Activated CD8-positive, alpha-beta T cell treated with anti-CD3 and anti-CD28 coated beads for 36 hours (primary cell): ENCODE measurements at regions not wholly inside any gene's neighbourhood (a gene's known extent, or its start where the extent isn't known, plus 50 kb on each side); places are given as distances from the start of the nearest gene placed in this dataset.

Source experiments
- ATAC-seq: fragments of 200-7000 bp; cut with Tn5 transposase; one replicate; pipeline ENCODE4 v1.10.0; 2021; ENCODE audit warnings: mild to moderate bottlenecking, moderate library complexity
- CTCF ChIA-PET: fragments of 350-600 bp; sonication (Branson Sonifier 250); formaldehyde crosslinking; loops from one replicate; lab custom pipeline; 2021; ENCODE audit warnings: antibody characterized with exemption; lab: Charles Lee
- POLR2A ChIA-PET: fragments of 350-600 bp; sonication (Branson Sonifier 250); formaldehyde crosslinking; loops from one replicate; lab custom pipeline; 2021; ENCODE audit warnings: antibody characterized with exemption; lab: Charles Lee
- DNase-seq: peaks from one replicate; pipeline ENCODE4 v3.0.0-alpha.2; 2020
- H3K27ac Mint-ChIP-seq: one replicate; pipeline ENCODE4 v1.8.0; 2021; ENCODE audit warnings: mild to moderate bottlenecking, mixed read lengths
- H3K27me3 Mint-ChIP-seq: one replicate; pipeline ENCODE4 v1.8.0; 2021; ENCODE audit warnings: mixed read lengths
- H3K36me3 Mint-ChIP-seq: one replicate; pipeline ENCODE4 v1.8.0; 2021; ENCODE audit warnings: low read depth, mixed read lengths
- H3K4me1 Mint-ChIP-seq: one replicate; pipeline ENCODE4 v1.8.0; 2021; ENCODE audit warnings: low read depth, mixed read lengths
- H3K4me3 Mint-ChIP-seq: one replicate; pipeline ENCODE4 v1.8.0; 2021; ENCODE audit warnings: mild to moderate bottlenecking, moderate library complexity, mixed read lengths
- H3K9me3 Mint-ChIP-seq: one replicate; pipeline ENCODE4 v1.8.0; 2021; ENCODE audit warnings: mixed read lengths
- intact Hi-C: fragments of 100-400 bp; cut with micrococcal nuclease; formaldehyde crosslinking; loops from one replicate; pipeline ENCODE4 v1.10.0; 2022
- TF ChIP-seq, protein P1 (sequence below): fragments of 200-600 bp; IDR thresholded peaks from one replicate; pipeline ENCODE4 v1.8.0; 2022; ENCODE audit warnings: antibody characterized with exemption, mild to moderate bottlenecking

DNA sequence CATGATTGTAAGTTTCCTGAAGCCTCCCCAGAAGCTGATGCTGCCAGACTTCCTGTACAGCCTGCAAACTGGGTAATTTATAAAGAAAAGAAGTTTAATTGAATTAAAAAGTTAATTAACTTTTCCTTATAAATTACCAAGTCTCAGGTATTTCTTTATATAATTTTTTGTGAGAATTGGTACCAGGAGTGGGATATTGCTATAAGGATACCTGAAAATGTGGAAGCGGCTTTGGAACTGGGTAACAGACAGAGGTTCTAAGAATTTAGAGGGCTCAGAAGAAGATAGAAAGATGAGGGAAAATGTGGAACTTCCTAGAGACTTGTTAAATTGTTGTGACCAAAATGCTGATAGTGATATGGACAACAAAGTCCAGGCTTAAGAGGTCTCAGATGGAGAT is 163.1 kb downstream of the PTPRU start:
- H3K4me1 Mint-ChIP-seq = no peaks in the 10 kb centered on the region
- TF ChIP-seq, protein P1, sequence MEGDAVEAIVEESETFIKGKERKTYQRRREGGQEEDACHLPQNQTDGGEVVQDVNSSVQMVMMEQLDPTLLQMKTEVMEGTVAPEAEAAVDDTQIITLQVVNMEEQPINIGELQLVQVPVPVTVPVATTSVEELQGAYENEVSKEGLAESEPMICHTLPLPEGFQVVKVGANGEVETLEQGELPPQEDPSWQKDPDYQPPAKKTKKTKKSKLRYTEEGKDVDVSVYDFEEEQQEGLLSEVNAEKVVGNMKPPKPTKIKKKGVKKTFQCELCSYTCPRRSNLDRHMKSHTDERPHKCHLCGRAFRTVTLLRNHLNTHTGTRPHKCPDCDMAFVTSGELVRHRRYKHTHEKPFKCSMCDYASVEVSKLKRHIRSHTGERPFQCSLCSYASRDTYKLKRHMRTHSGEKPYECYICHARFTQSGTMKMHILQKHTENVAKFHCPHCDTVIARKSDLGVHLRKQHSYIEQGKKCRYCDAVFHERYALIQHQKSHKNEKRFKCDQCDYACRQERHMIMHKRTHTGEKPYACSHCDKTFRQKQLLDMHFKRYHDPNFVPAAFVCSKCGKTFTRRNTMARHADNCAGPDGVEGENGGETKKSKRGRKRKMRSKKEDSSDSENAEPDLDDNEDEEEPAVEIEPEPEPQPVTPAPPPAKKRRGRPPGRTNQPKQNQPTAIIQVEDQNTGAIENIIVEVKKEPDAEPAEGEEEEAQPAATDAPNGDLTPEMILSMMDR = no peak
- ATAC-seq = no peak

DNA sequence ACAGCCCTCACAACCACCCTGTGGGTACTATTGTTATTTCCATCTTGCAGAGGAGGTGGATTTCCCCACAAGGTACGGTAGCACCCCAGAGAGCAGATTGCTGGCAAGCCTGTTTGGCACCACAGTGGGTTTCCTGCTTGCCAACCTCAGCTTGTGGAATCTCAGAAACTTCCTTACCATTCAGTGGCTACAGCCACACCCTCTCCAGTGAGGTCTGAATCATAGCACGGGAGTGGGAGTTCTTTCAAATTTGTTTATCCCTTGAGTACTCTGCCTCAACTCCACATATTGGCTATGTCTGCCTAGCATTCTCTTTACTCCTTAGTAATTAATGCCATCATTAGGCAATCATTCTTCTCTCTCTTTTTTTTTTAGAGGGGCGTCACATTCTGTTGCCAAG is 162.1 kb downstream of the PTPRU start:
- Mint-ChIP-seq H3K9me3 (peaks cover 7% of the 10 kb centered on the region), H3K27me3 (peaks cover 4% of the 10 kb centered on the region), H3K36me3 (no peaks in the 10 kb centered on the region), H3K4me3 (no peak overlapping the region), H3K4me1 (no peaks in the 10 kb centered on the region), H3K27ac (no peak overlapping the region)
- DNase-seq (no peak), ATAC-seq (no peak)
- ChIA-PET POLR2A (no interaction called here), CTCF (no interaction called here)
- TF ChIP-seq, protein P1 = no peak
- intact Hi-C loops = no loop called here

More for the DNA sequence above, 163.1 kb downstream of the PTPRU start:
- Mint-ChIP-seq H3K9me3 (peaks cover 7% of the 10 kb centered on the region), H3K27ac (no peak overlapping the region), H3K27me3 (peaks cover 3% of the 10 kb centered on the region), H3K4me3 (no peak overlapping the region), H3K36me3 (no peaks in the 10 kb centered on the region)
- POLR2A ChIA-PET = no interaction called here
- no peak for DNase-seq
- intact Hi-C loops = no loop called here
- CTCF ChIA-PET = no interaction called here

DNA sequence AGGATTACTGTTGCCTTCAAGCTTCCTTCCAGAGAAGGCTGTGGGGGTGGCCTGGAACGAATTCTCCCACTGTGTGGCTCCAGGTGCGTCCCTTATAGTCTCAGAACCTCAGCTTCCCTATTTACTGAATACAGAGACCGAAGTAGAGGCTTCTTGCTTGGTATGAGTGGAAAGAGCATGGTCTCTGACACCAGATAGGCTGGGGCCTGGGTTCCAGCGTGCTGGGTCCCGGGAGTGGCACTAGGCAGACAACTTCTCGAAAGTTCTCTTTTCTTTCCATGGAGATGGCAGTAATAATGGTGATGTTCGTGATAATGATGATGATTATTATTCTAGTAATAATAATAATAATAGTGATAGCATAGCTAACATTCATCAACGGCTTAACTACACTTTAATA is 161.7 kb downstream of the PTPRU start:
- Mint-ChIP-seq H3K4me3 (no peak overlapping the region), H3K9me3 (peaks cover 7% of the 10 kb centered on the region), H3K27me3 (peaks cover 8% of the 10 kb centered on the region), H3K4me1 (no peaks in the 10 kb centered on the region), H3K36me3 (no peaks in the 10 kb centered on the region), H3K27ac (no peak overlapping the region)
- intact Hi-C loops = no loop called here
- ChIA-PET CTCF (no interaction called here), POLR2A (interaction anchor here (1.3 kb wide), 1 partner anchor 17 kb away, joined by 3 read pairs; no protein-coding TSS in a partner anchor)
- no peak for DNase-seq
- TF ChIP-seq, protein P1 = no peak
- no peak for ATAC-seq

DNA sequence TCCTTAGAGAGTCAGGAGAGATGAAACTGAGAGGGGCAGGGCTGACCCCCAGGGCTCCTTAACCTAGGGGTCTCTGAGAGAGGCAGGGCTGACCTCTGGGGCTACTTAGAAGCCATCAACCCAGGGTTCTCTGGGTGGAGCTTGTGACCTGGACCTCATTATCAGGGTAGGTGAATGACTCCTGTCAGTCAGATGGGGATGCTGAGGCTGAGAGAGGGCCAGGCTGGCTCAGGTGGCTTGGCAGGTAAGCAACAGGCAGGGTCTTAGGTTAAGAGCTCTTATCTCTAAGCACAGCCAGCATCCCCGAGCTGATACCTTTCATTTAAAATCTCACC is 160.9 kb downstream of the PTPRU start:
- DNase-seq (no peak), ATAC-seq (no peak)
- Mint-ChIP-seq H3K27ac (no peak overlapping the region), H3K4me3 (no peak overlapping the region), H3K4me1 (no peaks in the 10 kb centered on the region), H3K27me3 (peaks cover 9% of the 10 kb centered on the region), H3K36me3 (no peaks in the 10 kb centered on the region), H3K9me3 (peaks cover 7% of the 10 kb centered on the region)
- intact Hi-C loops = no loop called here
- ChIA-PET POLR2A (interaction anchor here (1.3 kb wide), 1 partner anchor 16 kb away, joined by 3 read pairs; no protein-coding TSS in a partner anchor), CTCF (interaction anchor here (0.9 kb wide), 1 partner anchor 19 kb away, joined by 3 read pairs; no protein-coding TSS in a partner anchor)
- TF ChIP-seq, protein P1 = no peak

DNA sequence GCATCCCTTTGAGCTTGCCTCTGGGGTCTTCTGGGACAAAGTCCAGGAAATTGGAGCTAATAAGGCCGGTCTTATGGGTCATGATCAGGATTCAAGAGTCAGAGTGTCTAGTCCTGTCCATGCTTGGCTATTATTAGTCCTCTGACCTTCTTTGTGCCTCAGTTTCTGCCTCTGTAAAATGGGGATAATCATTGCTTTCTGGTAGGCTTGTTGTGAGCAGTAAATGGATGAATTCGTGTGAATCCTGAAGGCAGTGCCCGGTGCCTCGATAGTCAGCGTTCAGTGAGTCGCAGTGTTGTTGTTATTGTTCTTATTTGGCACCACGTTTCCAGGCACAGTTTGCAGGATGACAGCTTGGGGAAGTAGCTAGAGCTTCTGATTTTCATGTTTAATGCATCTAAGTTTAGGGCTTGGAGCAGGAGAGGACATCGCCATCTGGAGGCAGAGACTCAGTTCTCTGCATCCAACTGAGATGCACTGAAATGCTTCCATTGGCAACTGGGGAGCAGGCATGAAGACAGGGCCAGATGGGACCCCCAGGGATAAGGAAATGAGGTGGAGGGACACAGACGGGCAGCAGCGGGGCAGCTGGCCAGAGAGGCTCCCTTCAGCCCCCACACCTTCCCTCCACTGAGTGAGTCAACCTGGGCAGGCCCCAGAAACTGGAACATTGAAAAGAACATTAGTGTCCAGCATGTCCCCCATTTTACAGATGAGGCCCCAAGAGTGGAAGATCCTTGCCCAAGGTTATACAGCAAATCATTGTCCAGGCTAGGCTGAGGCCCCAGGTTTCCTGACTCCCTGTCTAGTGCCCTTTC is 160.3 kb downstream of the PTPRU start:
- POLR2A ChIA-PET = interaction anchor here (0.6 to 1.3 kb wide), 2 partner anchors 15 to 1215 kb away, joined by 3 to 5 read pairs; no protein-coding TSS in a partner anchor
- Mint-ChIP-seq H3K4me1 (no peaks in the 10 kb centered on the region), H3K4me3 (no peak overlapping the region), H3K36me3 (no peaks in the 10 kb centered on the region), H3K27ac (no peak overlapping the region), H3K9me3 (peaks cover 7% of the 10 kb centered on the region), H3K27me3 (peaks cover 9% of the 10 kb centered on the region)
- CTCF ChIA-PET = interaction anchor here (0.9 kb wide), 1 partner anchor 18 kb away, joined by 3 read pairs; no protein-coding TSS in a partner anchor
- intact Hi-C loops = no loop called here
- TF ChIP-seq, protein P1 = no peak
- no peak for DNase-seq
- no peak for ATAC-seq
